K562 (cell line): ENCODE measurements at regions not wholly inside any gene's neighbourhood (a gene's known extent, or its start where the extent isn't known, plus 50 kb on each side); places are given as distances from the start of the nearest gene placed in this dataset.
A peak's percentile ranks its signal among the peaks of the same experiment; 100 is the strongest.

Experiments
- ATAC-seq: fragments of 200-7000 bp; cut with Tn5 transposase; 3 replicates; pipeline ENCODE4 v1.9.1; 2020; ENCODE audit warnings: moderate library complexity
- BruUV-seq: library from RNA; stranded (reverse); fragments of 400-500 nt; replicated peaks from 2 replicates; lab custom pipeline; 2021; lab: Mats Ljungman, UMichigan
- CTCF ChIA-PET: fragments of 300-600 bp; formaldehyde crosslinking; extraction: SDS; loops from one replicate; lab custom pipeline; 2021; ENCODE audit warnings: low intra/inter-chr PET ratio; lab: Yijun Ruan, JAX
- POLR2A ChIA-PET: fragments of 300-600, 350-650 bp; sonication (Branson Sonifier 250); formaldehyde crosslinking; extraction: SDS; loops from one replicate; lab custom pipeline; 2021; ENCODE audit warnings: antibody characterized with exemption, inconsistent platforms; lab: Yijun Ruan, JAX
- DNase-seq, 4 experiments: peaks; one replicate each; pipeline versions ENCODE4 v3.0.0 to v3.0.0-alpha.2; 2011 to 2018; ENCODE audit warnings: low spot score in 3 of 4, mixed read lengths in 3 of 4; ENCODE audit errors: extremely low read depth in 1 of 4
- FAIRE-seq: peaks from 2 replicates; lab custom pipeline; 2011; peaks lifted over from hg19 to GRCh38; lab: Jason Lieb, UNC
- H2AFZ ChIP-seq: 2 replicates; pipeline ENCODE4 v1.6.0; 2011; ENCODE audit warnings: low read depth, low read length, control low read depth, inconsistent platforms
- H3K27ac ChIP-seq: fragments of 200-600 bp; 3 replicates; pipeline ENCODE4 v1.8.0; 2011; ENCODE audit warnings: low read depth, mild to moderate bottlenecking, control low read depth, inconsistent platforms, low read length, moderate library complexity, mixed read lengths; ENCODE audit errors: extremely low read depth
- H3K27me3 ChIP-seq, 2 experiments: fragments of 300-600 bp in 1 of 2; 2 replicates in 1 of 2; 3 replicates in 1 of 2; pipeline versions ENCODE4 v1.6.0 to v1.8.0; 2011; ENCODE audit warnings: inconsistent platforms in 2 of 2, low read length in 2 of 2, mild to moderate bottlenecking in 1 of 2, mixed read lengths in 1 of 2, moderate library complexity in 1 of 2; ENCODE audit not compliant: control insufficient read depth in 2 of 2, insufficient read depth in 2 of 2
- H3K36me3 ChIP-seq: fragments of 300-600 bp; 3 replicates; pipeline ENCODE4 v1.8.0; 2011; ENCODE audit warnings: mild to moderate bottlenecking, low read length, inconsistent platforms; ENCODE audit not compliant: control insufficient read depth, insufficient read depth
- H3K4me1 ChIP-seq, 2 experiments: fragments of 200-600 bp in 1 of 2; replicated peaks in 1 of 2; 2 replicates in 1 of 2; 3 replicates in 1 of 2; pipeline versions ENCODE4 v1.5.1 to v1.8.0; 2011; ENCODE audit warnings: inconsistent platforms in 2 of 2, low read length in 2 of 2, mild to moderate bottlenecking in 1 of 2, mixed read lengths in 1 of 2, moderate library complexity in 1 of 2; ENCODE audit not compliant: control insufficient read depth in 2 of 2, insufficient read depth in 2 of 2
- H3K4me2 ChIP-seq: 2 replicates; pipeline ENCODE4 v1.6.1; 2011; ENCODE audit warnings: low read length, control low read depth, inconsistent platforms, mixed read lengths; ENCODE audit not compliant: insufficient read depth
- H3K4me3 ChIP-seq: fragments of 200-600 bp; sonication (generic), shearing (Covaris generic); 2 replicates; pipeline ENCODE4 v1.5.1; 2016; ENCODE audit warnings: control low read depth, inconsistent platforms
- H3K79me2 ChIP-seq: fragments of 200-600 bp; 3 replicates; pipeline ENCODE4 v1.8.0; 2011; ENCODE audit warnings: low read length, inconsistent platforms; ENCODE audit not compliant: control insufficient read depth, insufficient read depth
- H3K9ac ChIP-seq, 2 experiments: 2 replicates each; pipeline versions ENCODE4 v1.6.0 to v1.6.1; 2011; ENCODE audit warnings: low read depth in 2 of 2, low read length in 2 of 2, control low read depth in 1 of 2, inconsistent platforms in 1 of 2, mild to moderate bottlenecking in 1 of 2, mixed read lengths in 1 of 2; ENCODE audit not compliant: insufficient read depth in 1 of 2
- H3K9me1 ChIP-seq: one replicate; pipeline ENCODE4 v1.6.0; 2011; ENCODE audit warnings: inconsistent platforms, mild to moderate bottlenecking, low read length, moderate library complexity; ENCODE audit not compliant: control insufficient read depth, insufficient read depth
- H3K9me3 ChIP-seq: replicated peaks from 2 replicates; pipeline ENCODE4 v1.5.1; 2011; ENCODE audit warnings: low read depth, low read length, inconsistent platforms; ENCODE audit not compliant: control insufficient read depth, insufficient read depth
- H4K20me1 ChIP-seq: replicated peaks from 2 replicates; pipeline ENCODE4 v1.6.1; 2011; ENCODE audit warnings: low read length, inconsistent platforms, mixed read lengths; ENCODE audit not compliant: control insufficient read depth, insufficient read depth
- DMBX1 ChIP-seq: fragments of 250-450 bp; sonication (Bioruptor Pico); IDR thresholded peaks from 2 replicates; pipeline ENCODE4 v1.8.0; 2022; ENCODE audit warnings: inconsistent platforms, mild to moderate bottlenecking, moderate library complexity, borderline replicate concordance
- ELF1 ChIP-seq: fragments of 200-800 bp; sonication (Bioruptor generic); IDR thresholded peaks from 2 replicates; pipeline ENCODE4 v1.6.1; 2016; ENCODE audit warnings: missing genetic modification characterization, missing compliant biosample characterization
- FOS ChIP-seq: IDR thresholded peaks from 3 replicates; pipeline ENCODE4 v1.6.1; 2011; ENCODE audit not compliant: insufficient read length; ENCODE audit errors: extremely low read depth
- FOXK2 ChIP-seq, 2 experiments: fragments of 450-650 bp; IDR thresholded peaks in 1 of 2; conservative IDR thresholded peaks in 1 of 2; 2 replicates each; pipeline ENCODE4 v1.6.1; 2016; ENCODE audit warnings: low read depth in 2 of 2, mild to moderate bottlenecking in 1 of 2
- HMGN3 ChIP-seq: IDR thresholded peaks from 2 replicates; pipeline ENCODE4 v1.6.1; 2011; ENCODE audit warnings: borderline replicate concordance, low read depth, mild to moderate bottlenecking, mixed read lengths, low read length; ENCODE audit not compliant: insufficient read length; ENCODE audit errors: extremely low read depth
- KAT7 ChIP-seq: sonication (generic); formaldehyde crosslinking; IDR thresholded peaks from 2 replicates; pipeline ENCODE4 v1.8.0; 2022; ENCODE audit warnings: missing genetic modification reagents, mild to moderate bottlenecking, borderline replicate concordance
- KLF16 ChIP-seq: IDR thresholded peaks from 2 replicates; pipeline ENCODE4 v1.6.1; 2016; ENCODE audit warnings: antibody characterized with exemption
- POLR2AphosphoS5 ChIP-seq: IDR thresholded peaks from 2 replicates; pipeline ENCODE4 v1.6.1; 2011; ENCODE audit warnings: mild to moderate bottlenecking, low read depth, low read length, moderate library complexity; ENCODE audit not compliant: control insufficient read depth, insufficient read depth
- POLR3A ChIP-seq: IDR thresholded peaks from 2 replicates; pipeline ENCODE4 v1.6.1; 2011; ENCODE audit warnings: borderline replicate concordance, mild to moderate bottlenecking, moderate library complexity; ENCODE audit not compliant: insufficient read length, insufficient read depth; ENCODE audit errors: extremely low read depth
- RAD21 ChIP-seq, 2 experiments: fragments of 250-450 bp in 1 of 2; fragments of 450-650 bp in 1 of 2; sonication (Bioruptor Pico) in 1 of 2; formaldehyde crosslinking in 1 of 2; IDR thresholded peaks in 1 of 2; conservative IDR thresholded peaks in 1 of 2; 2 replicates each; pipeline versions ENCODE4 v1.4.0 to v1.8.0; 2020 to 2022; ENCODE audit warnings: mild to moderate bottlenecking in 2 of 2, moderate library complexity in 1 of 2
- TAF7 ChIP-seq: fragments of 450-650 bp; IDR thresholded peaks from 2 replicates; pipeline ENCODE4 v1.6.1; 2016; ENCODE audit warnings: missing genetic modification characterization, missing compliant biosample characterization
- TBL1XR1 ChIP-seq, 2 experiments: IDR thresholded peaks; 2 replicates each; pipeline ENCODE4 v1.6.1; 2012; ENCODE audit warnings: improper control_type of control experiment in 2 of 2, low read length in 2 of 2, mild to moderate bottlenecking in 1 of 2
- WGBS: fragments of 100-300 bp; shearing (Covaris generic); methylation state at CpG from one replicate; pipeline ENCODE4 v1.1.6; 2016; ENCODE audit warnings: low coverage, mixed read lengths; ENCODE audit not compliant: insufficient coverage; ENCODE audit errors: missing lambda C conversion rate; 5-methylcytosine and 5-hydroxymethylcytosine counted together
- in situ Hi-C: fragments of 300-500 bp; cut with MboI; formaldehyde crosslinking; loops from 4 replicates; pipeline ENCODE4 v1.15.0; 2018; ENCODE audit warnings: inconsistent platforms, mixed read lengths
- intact Hi-C: fragments of 100-400 bp; cut with micrococcal nuclease; formaldehyde crosslinking; loops from 2 replicates; pipeline ENCODE4 v1.14.2; 2022
- TF ChIP-seq, protein P1 (sequence below), 3 experiments: fragments of 200-800 bp in 1 of 3; fragments of 250-450 bp in 1 of 3; fragments of 450-650 bp in 1 of 3; sonication (Bioruptor Pico) in 1 of 3; sonication (Bioruptor generic) in 1 of 3; formaldehyde crosslinking in 1 of 3; IDR thresholded peaks; 2 replicates each; pipeline versions ENCODE4 v1.6.1 to v1.8.0; 2016 to 2022; ENCODE audit warnings: mild to moderate bottlenecking in 2 of 3, missing genetic modification characterization in 2 of 3, missing compliant biosample characterization in 1 of 3, moderate library complexity in 1 of 3

DNA sequence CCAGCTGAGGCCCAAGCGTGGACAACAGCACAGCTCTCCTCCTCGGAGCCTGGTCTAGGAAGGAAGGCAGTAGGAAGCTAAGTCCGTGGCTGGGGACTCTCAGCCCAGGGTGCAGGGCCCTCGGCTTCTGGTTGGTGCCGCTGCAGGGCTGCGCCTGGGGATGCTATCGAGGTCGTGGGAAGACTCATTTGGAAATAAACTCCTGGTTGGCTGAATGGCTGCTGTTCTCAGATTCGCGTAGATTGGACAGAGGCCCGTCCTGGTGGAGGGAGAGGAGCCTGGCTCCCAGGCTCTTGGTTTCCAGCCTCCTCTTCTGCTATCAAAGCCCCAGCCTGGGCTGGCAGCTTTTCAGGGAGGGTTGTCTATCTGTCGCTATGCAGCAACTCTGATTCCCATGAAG is 152.6 kb upstream of the FZD8 start:
- Histone ChIP-seq H3K36me3 (no peaks in the 10 kb centered on the region), H3K4me3 (no peak overlapping the region), H3K4me1 (no peaks in the 10 kb centered on the region), H3K4me2 (no peak overlapping the region), H2AFZ (no peak overlapping the region), H4K20me1 (no peaks in the 10 kb centered on the region), H3K9me1 (no peaks in the 10 kb centered on the region), H3K27ac (no peak overlapping the region), H3K79me2 (no peaks in the 10 kb centered on the region), H3K9me3 (no peaks in the 10 kb centered on the region), H3K27me3 (no peaks in the 10 kb centered on the region), H3K9ac (no peak overlapping the region)
- DNase-seq, result peak in 1 of 4 experiments; percentile 3
- POLR2A ChIA-PET, result no interaction called here
- no peak for TF ChIP-seq KLF16
- TF ChIP-seq RAD21 (CRISPR knock-in tag; conservative IDR thresholded peaks at IDR 0.05 in 1 of 2, IDR thresholded peaks at IDR 0.05 in 1 of 2), result no peak
- TF ChIP-seq KAT7, result no peak
- intact Hi-C loops, result no loop called here
- WGBS, result 0% methylated on average over 10 of the region's 12 CpGs
- CTCF ChIA-PET, result no interaction called here
- FAIRE-seq, result no peak
- in situ Hi-C loops, result loop anchor here (25.0 kb wide), 1 partner anchor 557 kb away; no protein-coding TSS in a partner anchor
- no TSS peak for BruUV-seq
- peak; percentile 60 for ATAC-seq

DNA sequence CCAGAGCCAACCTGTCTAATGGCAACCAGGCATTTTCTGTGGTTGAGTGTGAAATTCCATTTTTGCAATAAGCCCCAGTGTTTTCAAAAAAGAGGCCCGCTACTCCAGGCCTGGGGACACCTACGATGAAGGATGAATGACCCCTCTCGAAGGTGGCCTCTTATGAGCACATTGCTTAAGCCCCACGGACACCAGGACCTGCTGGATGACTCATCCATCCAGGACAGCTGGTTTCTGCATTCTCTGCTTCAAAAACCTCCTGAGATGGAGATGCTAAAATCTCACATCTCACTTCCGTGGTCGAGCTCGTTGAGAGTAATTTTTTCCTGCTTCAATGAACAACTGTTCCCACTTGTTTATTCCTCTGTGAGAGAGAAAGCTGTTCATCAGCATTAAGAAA is 150.2 kb upstream of the FZD8 start:
- Histone ChIP-seq H2AFZ (no peak overlapping the region), H3K27ac (no peak overlapping the region), H3K9me1 (no peaks in the 10 kb centered on the region), H4K20me1 (no peaks in the 10 kb centered on the region), H3K27me3 (no peaks in the 10 kb centered on the region), H3K4me1 (no peaks in the 10 kb centered on the region), H3K79me2 (no peaks in the 10 kb centered on the region), H3K4me3 (no peak overlapping the region), H3K36me3 (no peaks in the 10 kb centered on the region), H3K9me3 (no peaks in the 10 kb centered on the region), H3K9ac (no peak overlapping the region), H3K4me2 (no peak overlapping the region)
- intact Hi-C loops (no loop called here), in situ Hi-C loops (loop anchor here (25.0 kb wide), 1 partner anchor 555 kb away; no protein-coding TSS in a partner anchor)
- DNase-seq (no peak), ATAC-seq (no peak), FAIRE-seq (no peak)
- CTCF ChIA-PET, result no interaction called here
- under 1% methylated on average over 7 of the region's 7 CpGs for WGBS
- POLR2A ChIA-PET, result no interaction called here
- BruUV-seq, result no TSS peak
- TF ChIP-seq FOXK2 (conservative IDR thresholded peaks at IDR 0.05 in 1 of 2, IDR thresholded peaks at IDR 0.05 in 1 of 2; ENCODE audit: low read depth in 2 of 2), result no peak
- no peak for TF ChIP-seq POLR2AphosphoS5
- TF ChIP-seq FOS, result no peak
- TF ChIP-seq TAF7 (tag), result no peak
- TF ChIP-seq DMBX1, result no peak
- no peak for TF ChIP-seq HMGN3
- no peak for TF ChIP-seq POLR3A
- no peak for TF ChIP-seq ELF1 (tag)
- TF ChIP-seq TBL1XR1 (IDR thresholded peaks at IDR 0.05; ENCODE audit: low read length in 2 of 2), result no peak
- TF ChIP-seq, protein P1, sequence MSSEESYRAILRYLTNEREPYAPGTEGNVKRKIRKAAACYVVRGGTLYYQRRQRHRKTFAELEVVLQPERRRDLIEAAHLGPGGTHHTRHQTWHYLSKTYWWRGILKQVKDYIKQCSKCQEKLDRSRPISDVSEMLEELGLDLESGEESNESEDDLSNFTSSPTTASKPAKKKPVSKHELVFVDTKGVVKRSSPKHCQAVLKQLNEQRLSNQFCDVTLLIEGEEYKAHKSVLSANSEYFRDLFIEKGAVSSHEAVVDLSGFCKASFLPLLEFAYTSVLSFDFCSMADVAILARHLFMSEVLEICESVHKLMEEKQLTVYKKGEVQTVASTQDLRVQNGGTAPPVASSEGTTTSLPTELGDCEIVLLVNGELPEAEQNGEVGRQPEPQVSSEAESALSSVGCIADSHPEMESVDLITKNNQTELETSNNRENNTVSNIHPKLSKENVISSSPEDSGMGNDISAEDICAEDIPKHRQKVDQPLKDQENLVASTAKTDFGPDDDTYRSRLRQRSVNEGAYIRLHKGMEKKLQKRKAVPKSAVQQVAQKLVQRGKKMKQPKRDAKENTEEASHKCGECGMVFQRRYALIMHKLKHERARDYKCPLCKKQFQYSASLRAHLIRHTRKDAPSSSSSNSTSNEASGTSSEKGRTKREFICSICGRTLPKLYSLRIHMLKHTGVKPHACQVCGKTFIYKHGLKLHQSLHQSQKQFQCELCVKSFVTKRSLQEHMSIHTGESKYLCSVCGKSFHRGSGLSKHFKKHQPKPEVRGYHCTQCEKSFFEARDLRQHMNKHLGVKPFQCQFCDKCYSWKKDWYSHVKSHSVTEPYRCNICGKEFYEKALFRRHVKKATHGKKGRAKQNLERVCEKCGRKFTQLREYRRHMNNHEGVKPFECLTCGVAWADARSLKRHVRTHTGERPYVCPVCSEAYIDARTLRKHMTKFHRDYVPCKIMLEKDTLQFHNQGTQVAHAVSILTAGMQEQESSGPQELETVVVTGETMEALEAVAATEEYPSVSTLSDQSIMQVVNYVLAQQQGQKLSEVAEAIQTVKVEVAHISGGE (CRISPR knock-in tag; IDR thresholded peaks at IDR 0.05), result no peak
